T-helper 2 cell (primary cell): ENCODE measurements at regions not wholly inside any gene's neighbourhood (a gene's known extent, or its start where the extent isn't known, plus 50 kb on each side); places are given as distances from the start of the nearest gene placed in this dataset.

ENCODE experiments used
- DNase-seq, 5 experiments: peaks; one replicate each; pipeline versions ENCODE4 v3.0.0 to v3.0.0-alpha.2; 2012 to 2022

DNA sequence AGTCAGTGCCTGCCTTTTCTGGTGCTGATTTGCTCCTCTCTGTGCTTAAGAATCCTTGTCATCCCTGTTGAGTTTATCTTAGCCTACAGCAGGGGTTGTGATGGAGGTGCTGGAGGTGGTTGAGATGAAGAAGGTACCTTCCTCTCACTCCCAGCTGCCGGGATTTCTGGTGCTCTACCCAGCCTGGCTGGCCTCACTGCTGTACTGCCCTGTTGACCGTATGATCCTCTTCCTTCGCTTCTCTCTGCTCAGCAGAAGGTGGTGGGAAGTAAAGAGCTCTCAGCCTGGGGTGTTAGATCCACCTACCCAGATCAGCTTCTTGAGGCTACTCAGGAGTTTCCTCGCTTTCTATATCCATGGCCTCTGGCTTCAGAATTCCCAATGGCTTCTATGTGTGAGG lies 101.0 kb upstream of the NXT1 start:
- no peak for DNase-seq

DNA sequence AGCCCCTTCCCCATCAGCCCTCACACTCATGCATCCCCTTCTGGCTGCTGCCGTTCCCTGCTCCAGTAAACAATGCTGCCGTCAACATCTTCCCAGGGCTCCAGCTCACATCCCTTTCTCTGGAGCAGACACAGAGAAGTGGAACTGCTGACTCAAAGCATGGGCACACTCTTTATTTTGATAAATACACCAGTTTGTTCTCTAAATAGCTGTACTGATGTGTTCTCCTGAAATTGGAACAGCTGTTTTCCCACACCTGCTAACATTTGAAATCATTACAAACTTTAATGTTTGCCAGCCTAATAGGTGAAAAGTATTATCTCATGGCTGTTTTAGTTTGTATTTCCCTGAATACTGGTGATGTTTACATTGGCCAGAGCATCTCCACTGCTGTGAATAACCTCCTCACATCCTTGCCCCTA lies 102.1 kb upstream of the NXT1 start:
- no peak for DNase-seq

DNA sequence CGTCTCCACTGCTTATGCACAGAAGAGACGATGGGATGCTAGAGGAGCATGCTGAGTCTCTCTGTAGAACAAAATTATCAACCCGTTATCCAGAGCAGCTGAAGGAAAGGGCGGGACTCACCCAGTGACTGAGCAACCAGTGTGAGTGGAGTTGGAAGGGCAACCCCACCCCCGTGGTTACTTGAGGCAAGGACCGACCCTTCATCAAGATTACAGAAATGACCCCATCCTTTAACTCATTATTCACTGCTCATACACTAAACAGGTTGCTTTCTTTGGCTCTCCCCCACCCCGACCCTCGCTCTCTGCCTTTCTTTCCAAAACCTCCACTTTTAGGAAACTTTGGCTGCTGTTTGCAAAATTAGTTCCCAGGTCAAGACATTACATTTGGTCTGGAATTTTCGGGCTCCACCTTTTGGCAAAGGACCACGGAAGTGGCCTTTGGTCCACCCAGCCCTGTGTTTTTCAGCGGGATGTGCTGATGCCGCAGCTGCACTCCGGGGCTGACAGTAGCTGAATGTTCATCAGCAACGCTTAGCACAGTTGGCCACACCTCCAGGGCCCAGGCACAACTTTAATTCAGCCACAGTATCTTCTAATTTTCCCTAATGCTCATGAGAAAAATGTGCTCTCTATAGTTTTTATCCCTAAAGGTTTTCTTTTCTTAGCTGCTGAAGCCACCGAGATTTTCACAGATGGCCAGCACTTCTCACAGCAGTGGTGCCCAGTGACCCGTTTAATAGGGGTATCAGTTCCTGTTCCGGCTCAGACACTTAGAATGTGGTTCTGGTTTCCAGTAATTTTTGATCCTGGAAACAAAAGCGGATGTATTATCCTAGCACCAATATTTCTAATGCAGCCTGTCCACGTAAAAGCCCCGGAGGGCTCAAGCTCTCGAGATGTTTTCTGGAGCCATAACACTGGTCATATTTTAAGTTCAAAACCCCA lies 103.6 kb upstream of the NXT1 start:
- no peak for DNase-seq

DNA sequence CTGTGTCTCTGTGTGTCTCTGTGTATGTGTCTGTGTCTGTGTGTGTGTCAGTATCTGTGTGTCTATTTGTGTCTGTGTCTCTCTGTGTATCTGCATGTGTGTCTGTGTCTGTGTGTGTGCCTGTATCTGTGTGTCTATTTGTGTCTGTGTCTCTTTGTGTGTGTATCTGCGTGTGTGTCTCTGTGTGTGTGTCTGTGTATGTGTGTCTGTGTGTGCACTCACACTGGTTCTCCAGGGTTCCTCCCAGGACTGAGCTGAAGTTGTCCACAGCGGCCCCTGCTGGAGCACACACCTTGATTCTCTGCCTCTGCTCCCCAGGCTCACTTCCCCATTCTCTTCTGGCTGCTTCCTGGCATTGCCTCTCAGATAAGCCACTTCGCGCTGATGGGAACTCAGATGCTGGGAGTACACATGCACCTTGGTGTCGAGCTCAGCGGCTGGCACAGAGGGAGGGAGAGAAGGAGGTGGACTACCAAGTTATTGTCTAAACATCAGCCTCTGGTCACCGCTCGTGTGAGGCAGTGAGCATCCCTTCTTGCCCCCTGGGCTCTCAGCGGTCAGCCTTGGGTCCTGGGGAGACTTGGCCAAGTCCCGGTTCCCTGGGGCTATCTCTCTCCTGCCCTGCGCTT lies 104.9 kb upstream of the NXT1 start:
- DNase-seq: peak in 1 of 5 experiments; percentile 26

DNA sequence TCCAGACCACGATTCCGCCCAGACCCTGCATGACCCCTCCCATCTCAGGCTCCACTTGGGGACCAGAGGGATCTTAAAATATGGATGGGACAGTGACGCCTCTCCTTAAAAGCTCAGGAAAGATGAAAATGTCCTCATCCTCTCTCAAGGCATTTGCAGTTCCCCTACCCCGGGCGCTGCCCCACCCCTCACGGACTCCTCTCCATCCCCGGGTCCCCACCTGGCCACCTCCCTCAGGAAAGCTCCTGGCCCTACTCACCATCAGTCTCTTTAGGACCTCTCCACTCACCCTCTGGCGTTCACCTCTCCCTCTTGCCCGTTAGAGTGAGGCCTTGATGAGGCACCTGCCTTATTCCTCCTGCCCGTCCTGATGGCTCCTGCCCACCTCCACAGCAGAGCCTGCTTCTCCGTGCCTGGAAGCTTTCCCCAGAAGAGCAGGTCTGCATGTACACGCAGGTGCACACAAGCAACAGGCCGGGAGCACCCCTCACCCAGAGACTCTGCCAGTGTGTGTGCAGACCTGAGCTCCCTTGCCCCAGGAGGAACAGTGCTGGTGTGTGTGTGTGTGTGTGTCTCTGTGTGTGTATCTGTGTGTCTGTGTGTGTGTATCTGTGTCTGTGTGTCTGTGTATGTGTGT lies 105.6 kb upstream of the NXT1 start:
- no peak for DNase-seq

- DNase-seq: no peak
Observed at GRCh38 chr20:23244156-23244915, 106.3 kb upstream of the NXT1 start.

DNA sequence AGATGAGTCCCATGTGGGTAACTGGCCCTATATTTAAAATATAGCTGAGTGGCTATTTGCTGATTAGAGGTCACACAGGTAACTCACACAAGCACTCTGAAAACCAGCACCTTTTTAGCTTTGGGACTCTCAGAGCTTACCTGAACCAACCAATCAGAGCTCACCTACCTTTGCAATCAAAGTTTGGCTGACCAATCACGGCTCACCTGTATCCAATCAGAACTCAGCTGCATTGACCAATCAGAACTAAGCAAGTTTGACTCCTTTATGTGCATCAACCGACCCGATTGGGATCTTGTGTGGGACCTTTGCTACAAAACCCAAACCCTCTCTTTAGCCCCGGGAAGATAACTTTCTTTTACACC lies 106.8 kb upstream of the NXT1 start:
- DNase-seq: no peak

GRCh38 chr20:23242556-23243180 lies 107.9 kb upstream of the NXT1 start:
- no peak for DNase-seq

- DNase-seq: no peak
Observed at GRCh38 chr20:23242104-23242503, 108.5 kb upstream of the NXT1 start.

DNA sequence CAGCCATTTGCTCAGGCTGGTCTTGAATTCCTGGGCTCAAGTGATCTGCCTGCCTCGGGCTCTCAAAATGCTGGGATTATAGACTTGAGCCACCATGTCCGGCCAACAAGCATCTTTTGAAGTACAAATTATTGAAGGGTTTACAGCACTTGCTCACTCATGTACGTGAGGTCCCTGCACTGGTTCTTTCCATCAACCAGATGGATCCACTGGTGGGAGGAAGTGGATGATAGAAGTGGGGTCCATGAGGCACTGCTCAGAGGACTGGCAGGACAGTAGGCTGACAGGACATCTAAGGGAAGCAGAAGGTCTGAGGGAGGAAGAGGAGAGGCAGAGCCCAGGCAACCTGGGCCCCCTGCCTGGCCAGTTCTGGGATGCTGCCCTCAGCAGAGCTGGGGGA lies 109.2 kb upstream of the NXT1 start:
- no peak for DNase-seq

GRCh38 chr20:23240519-23240918 lies 110.1 kb upstream of the NXT1 start:
- no peak for DNase-seq

DNA sequence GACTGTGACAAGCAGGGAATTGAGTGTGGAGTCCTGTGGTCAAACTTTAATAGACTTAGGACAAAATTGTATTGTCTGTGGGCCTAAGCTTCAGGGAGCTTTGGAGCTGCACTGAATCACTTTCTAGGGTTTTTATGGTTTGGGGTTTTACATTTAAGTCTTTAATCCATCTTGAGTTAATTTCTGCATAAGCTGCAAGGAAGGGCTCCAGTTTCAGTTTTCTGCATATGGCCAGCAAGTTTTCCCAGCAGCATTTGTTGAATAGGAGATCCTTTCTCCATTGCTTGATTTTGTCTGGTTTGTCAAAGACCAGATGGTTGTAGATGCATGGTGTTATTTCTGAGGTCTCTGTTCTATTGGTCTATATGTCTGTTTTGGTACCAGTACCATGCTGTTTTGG lies 113.4 kb upstream of the NXT1 start:
- DNase-seq: no peak

DNA sequence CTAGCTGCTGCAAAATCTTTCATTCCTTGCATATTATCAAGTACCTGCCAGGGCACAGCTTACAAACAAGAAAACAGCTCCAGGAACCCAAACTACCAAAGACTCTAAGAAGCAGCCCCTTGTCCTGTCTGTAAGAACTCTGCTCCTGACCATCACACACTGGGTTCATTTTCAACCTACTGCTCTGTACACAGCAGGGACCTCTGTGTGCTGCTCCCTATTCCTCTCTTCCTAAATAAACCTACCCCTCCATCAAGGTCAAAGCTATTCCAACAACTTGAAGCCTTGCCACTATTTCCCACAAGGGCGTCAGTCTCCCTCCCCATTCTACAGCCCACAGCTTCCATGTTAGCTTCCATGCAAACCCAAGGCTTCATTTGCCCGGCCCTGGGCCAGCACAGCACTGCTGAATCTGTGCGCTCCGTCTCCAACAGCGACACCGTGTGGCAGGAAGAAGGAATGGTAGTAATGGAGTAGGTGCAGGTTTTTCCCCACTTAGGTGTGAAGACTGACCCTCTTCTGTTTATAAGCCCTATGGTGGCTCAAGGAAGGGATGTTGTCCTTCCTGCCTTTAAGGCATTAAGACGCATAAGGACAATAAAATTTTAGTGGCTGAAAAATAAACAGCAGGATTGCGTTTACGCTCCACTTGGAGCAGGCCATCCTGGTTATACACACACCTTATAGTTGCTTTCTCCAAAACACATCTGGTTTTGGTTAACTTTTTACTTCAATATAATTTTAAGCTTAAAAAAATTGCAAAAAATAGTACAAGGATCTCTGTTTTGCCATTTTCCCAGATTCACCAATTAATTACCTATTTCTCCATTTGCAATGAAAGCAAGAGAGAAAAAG lies 115.2 kb upstream of the NXT1 start:
- DNase-seq: peak in 1 of 5 experiments; percentile 51

DNA sequence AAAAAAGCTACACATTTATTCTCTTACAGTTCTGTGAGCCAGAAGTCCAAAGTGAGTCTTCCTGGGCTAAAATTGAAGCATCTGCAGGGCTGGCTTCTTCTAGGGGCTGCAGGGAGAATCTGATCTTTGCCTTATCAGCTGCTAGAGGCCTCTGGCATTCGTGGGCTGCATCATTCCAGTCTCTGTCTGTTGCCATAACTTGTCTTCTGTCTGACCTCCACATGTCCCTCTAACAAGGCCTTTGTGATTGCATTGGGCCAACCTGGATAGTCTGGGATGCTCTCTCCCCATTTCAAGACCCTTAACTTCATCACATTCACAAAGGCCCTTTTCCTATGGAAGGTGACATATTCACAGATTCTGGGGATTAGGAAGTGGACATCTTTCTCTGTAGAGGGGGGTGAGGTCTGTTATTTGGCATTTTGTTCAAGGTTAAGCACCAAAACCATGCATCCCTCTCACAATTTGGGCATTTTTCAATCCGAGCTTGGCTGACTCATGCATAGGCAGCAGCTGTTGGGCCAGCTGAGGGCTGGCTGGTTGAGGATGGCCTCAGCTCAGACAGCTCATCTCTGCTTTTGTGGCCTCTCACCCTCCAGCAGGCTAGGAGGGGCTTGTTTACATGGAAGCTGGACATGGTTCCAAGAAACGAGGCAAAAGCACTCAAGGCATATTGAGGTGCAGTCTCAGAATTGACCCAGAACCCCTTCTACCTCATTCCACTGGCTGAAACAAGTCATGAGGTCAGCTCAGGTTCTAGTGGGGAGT lies 116.1 kb upstream of the NXT1 start:
- DNase-seq: no peak

- DNase-seq: no peak
Observed at GRCh38 chr20:23233341-23233740, 117.2 kb upstream of the NXT1 start.

DNA sequence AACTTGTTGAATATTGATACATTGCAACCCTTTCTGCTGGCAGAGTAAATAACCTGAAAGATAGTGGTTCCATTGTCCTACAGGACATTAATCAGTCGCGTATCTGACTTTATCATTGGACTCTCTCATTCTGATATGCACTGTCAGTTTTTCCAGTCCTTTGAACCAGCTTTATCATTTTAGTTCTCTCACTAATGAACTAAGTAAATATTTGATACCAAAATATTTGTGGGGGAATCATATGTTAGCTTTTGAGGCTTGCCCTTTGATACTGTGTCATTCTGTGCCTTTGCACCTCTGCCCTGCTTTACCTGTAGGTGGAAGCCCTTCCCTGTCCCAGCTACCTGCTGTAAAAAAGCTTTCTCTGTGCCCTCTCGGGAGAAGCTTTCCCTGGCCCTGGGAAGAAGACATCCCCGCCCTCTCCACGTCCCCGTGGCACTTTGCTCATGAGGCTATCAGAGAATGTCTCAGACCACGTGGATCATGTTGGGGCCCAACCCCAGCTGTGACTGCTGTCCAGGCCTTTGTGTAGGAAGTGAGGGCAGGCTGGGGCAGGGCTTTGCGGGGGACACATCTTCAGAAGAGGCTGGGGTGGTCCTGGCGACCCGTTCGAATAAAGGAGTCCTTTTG lies 117.8 kb upstream of the NXT1 start:
- DNase-seq: no peak

DNA sequence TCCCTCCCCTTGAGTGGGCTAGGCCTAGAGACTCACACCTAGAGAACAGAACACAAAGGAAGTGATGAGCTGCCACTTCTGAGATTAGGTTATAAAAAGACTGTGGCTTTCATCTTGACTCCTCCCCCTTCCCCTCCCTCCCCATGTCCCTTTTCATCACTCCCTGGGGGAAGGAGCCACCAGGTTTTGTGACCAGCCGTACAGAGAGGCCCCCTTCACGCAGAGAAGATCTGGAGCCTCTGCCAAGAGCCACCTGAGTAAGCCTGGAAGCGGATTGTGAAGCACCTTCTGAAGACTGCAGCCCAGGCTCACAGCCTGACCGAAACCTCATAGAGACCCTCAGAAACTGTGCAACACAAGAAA lies 118.4 kb upstream of the NXT1 start:
- no peak for DNase-seq

DNA sequence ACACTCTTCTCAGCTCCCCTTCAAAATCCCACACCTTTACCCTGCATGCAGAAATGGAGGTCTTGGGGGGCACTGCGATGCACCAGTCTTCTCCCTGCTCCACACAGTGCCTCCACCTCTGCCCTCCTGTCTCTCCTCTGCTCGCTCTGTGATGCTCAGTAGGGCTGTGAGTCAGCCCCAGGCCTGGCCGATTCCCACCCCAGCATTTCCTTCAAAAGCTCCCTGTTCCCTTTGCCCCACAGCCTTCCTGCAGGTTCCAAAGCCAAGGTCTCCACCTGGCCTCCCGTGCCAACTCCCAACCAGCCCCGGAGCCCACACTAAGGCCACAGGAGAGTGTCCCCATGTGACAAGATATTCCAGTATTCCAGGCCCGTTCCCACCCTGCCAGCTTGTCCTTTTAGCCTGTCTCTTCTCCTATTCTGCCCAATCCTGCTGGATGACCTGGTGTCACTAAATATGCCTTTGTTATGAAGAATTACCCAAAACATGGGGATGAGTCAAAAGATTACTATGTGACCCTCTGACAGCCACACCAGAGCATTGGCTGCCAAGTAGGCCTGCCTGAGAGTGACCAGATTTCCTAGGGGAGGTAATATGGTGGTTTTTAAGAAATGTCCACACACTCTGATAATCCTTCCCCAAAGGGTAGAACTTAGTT lies 118.9 kb upstream of the NXT1 start:
- no peak for DNase-seq

GRCh38 chr20:23230766-23231385 lies 119.7 kb upstream of the NXT1 start:
- no peak for DNase-seq
